CD14-positive monocyte (primary cell): ENCODE measurements at regions not wholly inside any gene's neighbourhood (a gene's known extent, or its start where the extent isn't known, plus 50 kb on each side); places are given as distances from the start of the nearest gene placed in this dataset.

ENCODE experiments used
- DNase-seq, 3 donors: peaks; one replicate each; pipeline ENCODE4 v3.0.0-alpha.2; 2011 to 2022
- H2AFZ ChIP-seq: 2 replicates; pipeline ENCODE4 v1.6.0; 2012; ENCODE audit warnings: mild to moderate bottlenecking, low read depth, low read length, inconsistent platforms; ENCODE audit not compliant: insufficient read depth, poor library complexity, severe bottlenecking
- H3K27ac ChIP-seq, 2 donors: 1 replicate in 1 of 2; 2 replicates in 1 of 2; pipeline ENCODE4 v1.5.1; 2012 to 2013; ENCODE audit warnings: low read length in 2 of 2, control low read depth in 1 of 2, inconsistent platforms in 1 of 2, low read depth in 1 of 2, mild to moderate bottlenecking in 1 of 2
- H3K27me3 ChIP-seq, 2 donors: one replicate each; pipeline versions ENCODE4 v1.6.0 to v1.6.1; 2011 to 2013; ENCODE audit warnings: low read length in 2 of 2; ENCODE audit not compliant: control insufficient read depth in 2 of 2, insufficient read depth in 2 of 2
- H3K36me3 ChIP-seq, 2 donors: replicated peaks in 1 of 2; 1 replicate in 1 of 2; 2 replicates in 1 of 2; pipeline versions ENCODE4 v1.5.1 to v1.6.1; 2012 to 2013; ENCODE audit warnings: low read length in 2 of 2, control low read depth in 1 of 2, inconsistent platforms in 1 of 2, mild to moderate bottlenecking in 1 of 2; ENCODE audit not compliant: insufficient read depth in 2 of 2, control insufficient read depth in 1 of 2
- H3K4me1 ChIP-seq, 2 donors: 1 replicate in 1 of 2; 2 replicates in 1 of 2; pipeline versions ENCODE4 v1.5.1 to v1.6.1; 2012 to 2013; ENCODE audit warnings: low read length in 2 of 2, control low read depth in 1 of 2, inconsistent platforms in 1 of 2, mild to moderate bottlenecking in 1 of 2, moderate library complexity in 1 of 2; ENCODE audit not compliant: insufficient read depth in 2 of 2, control insufficient read depth in 1 of 2
- H3K4me2 ChIP-seq: replicated peaks from 2 replicates; pipeline ENCODE3; 2012; ENCODE audit warnings: low read length, moderate library complexity, mild to moderate bottlenecking; ENCODE audit not compliant: poor library complexity, severe bottlenecking; ENCODE audit errors: extremely low read depth
- H3K4me3 ChIP-seq, 3 experiments: fragments of 200-600 bp in 1 of 3; sonication (generic) in 1 of 3; replicated peaks in 1 of 3; 1 replicate in 2 of 3; 2 replicates in 1 of 3; pipeline ENCODE4 v1.5.1; 2011 to 2013; ENCODE audit warnings: low read length in 3 of 3, mild to moderate bottlenecking in 3 of 3, control low read depth in 2 of 3, low read depth in 2 of 3, inconsistent platforms in 1 of 3, moderate library complexity in 1 of 3
- H3K79me2 ChIP-seq: 2 replicates; pipeline ENCODE4 v1.6.0; 2012; ENCODE audit warnings: mild to moderate bottlenecking, control low read depth, inconsistent platforms, low read length, moderate library complexity; ENCODE audit not compliant: insufficient read depth
- H3K9ac ChIP-seq: 2 replicates; pipeline ENCODE4 v1.6.0; 2017; ENCODE audit warnings: low read length, mild to moderate bottlenecking; ENCODE audit not compliant: insufficient read depth, poor library complexity, severe bottlenecking
- H3K9me3 ChIP-seq, 2 donors: replicated peaks in 1 of 2; 1 replicate in 1 of 2; 2 replicates in 1 of 2; pipeline versions ENCODE4 v1.5.1 to v1.6.1; 2012 to 2013; ENCODE audit warnings: low read length in 2 of 2, control low read depth in 1 of 2; ENCODE audit not compliant: control insufficient read depth in 1 of 2, insufficient read depth in 1 of 2
- H4K20me1 ChIP-seq: 2 replicates; pipeline ENCODE4 v1.6.0; 2012; ENCODE audit warnings: mild to moderate bottlenecking, low read length, control low read depth, moderate library complexity; ENCODE audit not compliant: insufficient read depth
- H3K27ac Mint-ChIP-seq, 7 donors: one replicate each; pipeline ENCODE4 v1.8.0; 2020; ENCODE audit warnings: mild to moderate bottlenecking in 7 of 7, mixed read lengths in 7 of 7, moderate library complexity in 6 of 7, inconsistent platforms in 2 of 7
- H3K27me3 Mint-ChIP-seq, 3 donors: one replicate each; pipeline ENCODE4 v1.8.0; 2021 to 2022; ENCODE audit warnings: low read depth in 3 of 3, mild to moderate bottlenecking in 3 of 3, mixed read lengths in 3 of 3, moderate library complexity in 3 of 3, inconsistent platforms in 1 of 3
- H3K36me3 Mint-ChIP-seq, 2 donors: one replicate each; pipeline ENCODE4 v1.8.0; 2020; ENCODE audit warnings: mixed read lengths in 2 of 2, inconsistent platforms in 1 of 2, mild to moderate bottlenecking in 1 of 2
- H3K4me1 Mint-ChIP-seq: one replicate; pipeline ENCODE4 v1.8.0; 2020; ENCODE audit warnings: mild to moderate bottlenecking, mixed read lengths
- H3K4me3 Mint-ChIP-seq, 2 donors: one replicate each; pipeline ENCODE4 v1.8.0; 2020; ENCODE audit warnings: mild to moderate bottlenecking in 2 of 2, mixed read lengths in 2 of 2, moderate library complexity in 1 of 2
- H3K9me3 Mint-ChIP-seq, 7 donors: one replicate each; pipeline ENCODE4 v1.8.0; 2020 to 2022; ENCODE audit warnings: mixed read lengths in 7 of 7, mild to moderate bottlenecking in 6 of 7, moderate library complexity in 6 of 7, inconsistent platforms in 2 of 7
- CTCF ChIP-seq: fragments of 200-600 bp; IDR thresholded peaks from one replicate; pipeline ENCODE4 v1.8.0; 2022; ENCODE audit warnings: antibody characterized with exemption, mild to moderate bottlenecking
- WGBS: methylation state at CpG from one replicate; pipeline ENCODE4 v1.1.5; 2013; ENCODE audit warnings: missing lambda C conversion rate; ENCODE audit not compliant: insufficient coverage; 5-methylcytosine and 5-hydroxymethylcytosine counted together
- intact Hi-C, 2 donors: fragments of 100-400 bp; cut with micrococcal nuclease; formaldehyde crosslinking; loops; one replicate each; pipeline versions ENCODE4 v1.15.0 to v1.15.1; 2023

DNA sequence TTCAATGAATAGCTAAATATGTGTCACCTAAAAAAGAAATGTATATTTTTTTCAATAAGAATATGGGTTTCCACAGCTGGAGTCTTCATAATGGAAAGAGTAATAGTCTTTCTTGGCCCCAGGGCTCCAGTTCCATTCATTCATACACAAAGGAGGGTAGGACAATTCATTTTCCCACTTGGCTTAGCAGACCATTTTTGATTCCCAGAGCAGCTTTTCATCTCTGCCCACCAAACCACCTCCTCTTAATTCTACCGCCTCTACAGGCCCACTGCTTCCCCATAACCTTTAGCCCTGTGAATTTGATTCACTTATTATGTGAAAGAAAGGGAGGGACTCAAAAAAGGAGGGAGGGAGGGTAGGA, 129.9 kb upstream of the PAK3 start:
- H3K9me3 ChIP-seq: no peaks in the 10 kb centered on the region
- H3K9ac ChIP-seq: no peak overlapping the region
- Mint-ChIP-seq H3K27me3 (peaks cover 0 to 3% (median 2%) of the 10 kb centered on the region in 3 donors), H3K27ac (no peak overlapping the region), H3K4me1 (peaks cover 5% of the 10 kb centered on the region), H3K4me3 (no peak overlapping the region), H3K36me3 (no peaks in the 10 kb centered on the region), H3K9me3 (no peaks in the 10 kb centered on the region)
- no CpG with 5 or more reads among the region's 1 CpG for WGBS
- H3K4me1 ChIP-seq: no peaks in the 10 kb centered on the region
- no peak overlapping the region for H3K27ac ChIP-seq
- intact Hi-C loops: no loop called here
- no peak overlapping the region for H3K4me2 ChIP-seq
- H2AFZ ChIP-seq: no peak overlapping the region
- DNase-seq: no peak
- H3K36me3 ChIP-seq: no peaks in the 10 kb centered on the region
- no peaks in the 10 kb centered on the region for H4K20me1 ChIP-seq
- no peaks in the 10 kb centered on the region for H3K79me2 ChIP-seq
- no peaks in the 10 kb centered on the region for H3K27me3 ChIP-seq
- no peak for TF ChIP-seq CTCF
- no peak overlapping the region for H3K4me3 ChIP-seq

GRCh38 chrX:110965409-110966090, 130.4 kb upstream of the PAK3 start:
- Mint-ChIP-seq H3K27ac (no peak overlapping the region), H3K9me3 (no peaks in the 10 kb centered on the region), H3K36me3 (no peaks in the 10 kb centered on the region), H3K27me3 (peaks cover 0 to 3% (median 0%) of the 10 kb centered on the region in 3 donors), H3K4me1 (peaks cover 5% of the 10 kb centered on the region), H3K4me3 (no peak overlapping the region)
- H3K36me3 ChIP-seq: no peaks in the 10 kb centered on the region
- H4K20me1 ChIP-seq: no peaks in the 10 kb centered on the region
- no peaks in the 10 kb centered on the region for H3K79me2 ChIP-seq
- no peak overlapping the region for H3K4me2 ChIP-seq
- no peaks in the 10 kb centered on the region for H3K4me1 ChIP-seq
- no peak overlapping the region for H2AFZ ChIP-seq
- no peak for TF ChIP-seq CTCF
- no peaks in the 10 kb centered on the region for H3K27me3 ChIP-seq
- no peaks in the 10 kb centered on the region for H3K9me3 ChIP-seq
- H3K4me3 ChIP-seq: no peak overlapping the region
- DNase-seq: no peak
- H3K9ac ChIP-seq: no peak overlapping the region
- intact Hi-C loops: no loop called here
- no CpG with 5 or more reads among the region's 4 CpGs for WGBS
- no peak overlapping the region for H3K27ac ChIP-seq
